ENCODE measurements at regions not wholly inside any gene's neighbourhood (a gene's known extent, or its start where the extent isn't known, plus 50 kb on each side); places are given as distances from the start of the nearest gene placed in this dataset.

DNA sequence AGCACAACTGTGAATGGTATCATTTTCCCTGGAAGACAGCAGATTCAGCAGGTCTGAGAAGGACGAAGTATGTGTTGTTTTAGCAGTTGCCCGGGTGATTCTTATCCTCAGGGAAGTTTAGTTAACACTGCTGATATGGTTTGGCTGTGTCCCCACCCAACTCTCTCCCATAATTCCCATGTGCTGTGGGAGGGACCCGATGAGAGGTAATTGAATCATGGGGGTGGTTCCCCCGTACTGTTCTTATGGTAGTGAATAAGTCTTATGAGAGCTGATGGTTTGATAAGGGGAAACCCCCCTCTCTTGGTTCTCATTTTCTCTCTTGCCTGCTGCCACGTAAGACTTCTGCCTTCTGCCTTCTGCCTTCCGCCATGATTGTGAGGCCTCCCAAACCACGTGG lies 81.0 kb upstream of the UBAC2 start:
- TF ChIP-seq, protein P1, sequence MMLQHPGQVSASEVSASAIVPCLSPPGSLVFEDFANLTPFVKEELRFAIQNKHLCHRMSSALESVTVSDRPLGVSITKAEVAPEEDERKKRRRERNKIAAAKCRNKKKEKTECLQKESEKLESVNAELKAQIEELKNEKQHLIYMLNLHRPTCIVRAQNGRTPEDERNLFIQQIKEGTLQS (CRISPR knock-in tag; conservative IDR thresholded peaks at IDR 0.05): no peak
- TF ChIP-seq, protein P2, sequence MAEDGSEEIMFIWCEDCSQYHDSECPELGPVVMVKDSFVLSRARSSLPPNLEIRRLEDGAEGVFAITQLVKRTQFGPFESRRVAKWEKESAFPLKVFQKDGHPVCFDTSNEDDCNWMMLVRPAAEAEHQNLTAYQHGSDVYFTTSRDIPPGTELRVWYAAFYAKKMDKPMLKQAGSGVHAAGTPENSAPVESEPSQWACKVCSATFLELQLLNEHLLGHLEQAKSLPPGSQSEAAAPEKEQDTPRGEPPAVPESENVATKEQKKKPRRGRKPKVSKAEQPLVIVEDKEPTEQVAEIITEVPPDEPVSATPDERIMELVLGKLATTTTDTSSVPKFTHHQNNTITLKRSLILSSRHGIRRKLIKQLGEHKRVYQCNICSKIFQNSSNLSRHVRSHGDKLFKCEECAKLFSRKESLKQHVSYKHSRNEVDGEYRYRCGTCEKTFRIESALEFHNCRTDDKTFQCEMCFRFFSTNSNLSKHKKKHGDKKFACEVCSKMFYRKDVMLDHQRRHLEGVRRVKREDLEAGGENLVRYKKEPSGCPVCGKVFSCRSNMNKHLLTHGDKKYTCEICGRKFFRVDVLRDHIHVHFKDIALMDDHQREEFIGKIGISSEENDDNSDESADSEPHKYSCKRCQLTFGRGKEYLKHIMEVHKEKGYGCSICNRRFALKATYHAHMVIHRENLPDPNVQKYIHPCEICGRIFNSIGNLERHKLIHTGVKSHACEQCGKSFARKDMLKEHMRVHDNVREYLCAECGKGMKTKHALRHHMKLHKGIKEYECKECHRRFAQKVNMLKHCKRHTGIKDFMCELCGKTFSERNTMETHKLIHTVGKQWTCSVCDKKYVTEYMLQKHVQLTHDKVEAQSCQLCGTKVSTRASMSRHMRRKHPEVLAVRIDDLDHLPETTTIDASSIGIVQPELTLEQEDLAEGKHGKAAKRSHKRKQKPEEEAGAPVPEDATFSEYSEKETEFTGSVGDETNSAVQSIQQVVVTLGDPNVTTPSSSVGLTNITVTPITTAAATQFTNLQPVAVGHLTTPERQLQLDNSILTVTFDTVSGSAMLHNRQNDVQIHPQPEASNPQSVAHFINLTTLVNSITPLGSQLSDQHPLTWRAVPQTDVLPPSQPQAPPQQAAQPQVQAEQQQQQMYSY (CRISPR knock-in tag; IDR thresholded peaks at IDR 0.05): no peak
- TF ChIP-seq, protein P3, sequence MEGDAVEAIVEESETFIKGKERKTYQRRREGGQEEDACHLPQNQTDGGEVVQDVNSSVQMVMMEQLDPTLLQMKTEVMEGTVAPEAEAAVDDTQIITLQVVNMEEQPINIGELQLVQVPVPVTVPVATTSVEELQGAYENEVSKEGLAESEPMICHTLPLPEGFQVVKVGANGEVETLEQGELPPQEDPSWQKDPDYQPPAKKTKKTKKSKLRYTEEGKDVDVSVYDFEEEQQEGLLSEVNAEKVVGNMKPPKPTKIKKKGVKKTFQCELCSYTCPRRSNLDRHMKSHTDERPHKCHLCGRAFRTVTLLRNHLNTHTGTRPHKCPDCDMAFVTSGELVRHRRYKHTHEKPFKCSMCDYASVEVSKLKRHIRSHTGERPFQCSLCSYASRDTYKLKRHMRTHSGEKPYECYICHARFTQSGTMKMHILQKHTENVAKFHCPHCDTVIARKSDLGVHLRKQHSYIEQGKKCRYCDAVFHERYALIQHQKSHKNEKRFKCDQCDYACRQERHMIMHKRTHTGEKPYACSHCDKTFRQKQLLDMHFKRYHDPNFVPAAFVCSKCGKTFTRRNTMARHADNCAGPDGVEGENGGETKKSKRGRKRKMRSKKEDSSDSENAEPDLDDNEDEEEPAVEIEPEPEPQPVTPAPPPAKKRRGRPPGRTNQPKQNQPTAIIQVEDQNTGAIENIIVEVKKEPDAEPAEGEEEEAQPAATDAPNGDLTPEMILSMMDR (IDR thresholded peaks at IDR 0.05): no peak
- TF ChIP-seq, protein P4, sequence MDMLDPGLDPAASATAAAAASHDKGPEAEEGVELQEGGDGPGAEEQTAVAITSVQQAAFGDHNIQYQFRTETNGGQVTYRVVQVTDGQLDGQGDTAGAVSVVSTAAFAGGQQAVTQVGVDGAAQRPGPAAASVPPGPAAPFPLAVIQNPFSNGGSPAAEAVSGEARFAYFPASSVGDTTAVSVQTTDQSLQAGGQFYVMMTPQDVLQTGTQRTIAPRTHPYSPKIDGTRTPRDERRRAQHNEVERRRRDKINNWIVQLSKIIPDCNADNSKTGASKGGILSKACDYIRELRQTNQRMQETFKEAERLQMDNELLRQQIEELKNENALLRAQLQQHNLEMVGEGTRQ (CRISPR knock-in tag; IDR thresholded peaks at IDR 0.05): no peak
- TF ChIP-seq FOXK1 (CRISPR knock-in tag; IDR thresholded peaks at IDR 0.05) (no peak), NFYB (CRISPR knock-in tag; conservative IDR thresholded peaks at IDR 0.05; ENCODE audit: low read depth) (no peak), KAT7 (CRISPR knock-in tag; IDR thresholded peaks at IDR 0.05; ENCODE audit: borderline replicate concordance) (no peak)

Measured in WTC11 (cell line).